Anterior cingulate cortex (tissue), 58 donors: ENCODE measurements at regions not wholly inside any gene's neighbourhood (a gene's known extent, or its start where the extent isn't known, plus 50 kb on each side); places are given as distances from the start of the nearest gene placed in this dataset.

ENCODE experiments used
- DNase-seq, 58 donors: peaks; one replicate each; lab custom pipeline; 2025; lab: John Stamatoyannopoulos, UW

- no peak for DNase-seq
Measured at GRCh38 chr5:130286971-130287370, 382.7 kb downstream of the CHSY3 start.

GRCh38 chr5:130282049-130282448 lies 377.8 kb downstream of the CHSY3 start:
- peak in 1 of 58 donors; percentile 0 for DNase-seq

GRCh38 chr5:130280528-130281217 lies 376.4 kb downstream of the CHSY3 start:
- no peak for DNase-seq

GRCh38 chr5:130279386-130279785 lies 375.1 kb downstream of the CHSY3 start:
- no peak for DNase-seq

GRCh38 chr5:130278136-130278535 lies 373.9 kb downstream of the CHSY3 start:
- peak in 1 of 58 donors; percentile 0 for DNase-seq

GRCh38 chr5:130277522-130277921 lies 373.3 kb downstream of the CHSY3 start:
- DNase-seq = no peak

- no peak for DNase-seq
Measured at GRCh38 chr5:130277002-130277401, 372.7 kb downstream of the CHSY3 start.

GRCh38 chr5:130272837-130273236 lies 368.6 kb downstream of the CHSY3 start:
- DNase-seq = no peak

- DNase-seq = no peak
Measured at GRCh38 chr5:130270786-130271185, 366.5 kb downstream of the CHSY3 start.

GRCh38 chr5:130268489-130268888 lies 364.2 kb downstream of the CHSY3 start:
- DNase-seq = no peak

GRCh38 chr5:130267926-130268325 lies 363.7 kb downstream of the CHSY3 start:
- no peak for DNase-seq

- DNase-seq = no peak
Measured at GRCh38 chr5:130260481-130260880, 356.2 kb downstream of the CHSY3 start.

- no peak for DNase-seq
Measured at GRCh38 chr5:130251931-130252330, 347.7 kb downstream of the CHSY3 start.

- no peak for DNase-seq
Measured at GRCh38 chr5:130243641-130244040, 339.4 kb downstream of the CHSY3 start.

- DNase-seq = no peak
Measured at GRCh38 chr5:130237721-130238120, 333.5 kb downstream of the CHSY3 start.
